ENCODE measurements at regions not wholly inside any gene's neighbourhood (a gene's known extent, or its start where the extent isn't known, plus 50 kb on each side); places are given as distances from the start of the nearest gene placed in this dataset.
"Not testable (repeated sequence)": the region's sequence is repeated elsewhere in the genome, so short reads cannot be mapped to it uniquely, and the experiment has no call there.

DNA sequence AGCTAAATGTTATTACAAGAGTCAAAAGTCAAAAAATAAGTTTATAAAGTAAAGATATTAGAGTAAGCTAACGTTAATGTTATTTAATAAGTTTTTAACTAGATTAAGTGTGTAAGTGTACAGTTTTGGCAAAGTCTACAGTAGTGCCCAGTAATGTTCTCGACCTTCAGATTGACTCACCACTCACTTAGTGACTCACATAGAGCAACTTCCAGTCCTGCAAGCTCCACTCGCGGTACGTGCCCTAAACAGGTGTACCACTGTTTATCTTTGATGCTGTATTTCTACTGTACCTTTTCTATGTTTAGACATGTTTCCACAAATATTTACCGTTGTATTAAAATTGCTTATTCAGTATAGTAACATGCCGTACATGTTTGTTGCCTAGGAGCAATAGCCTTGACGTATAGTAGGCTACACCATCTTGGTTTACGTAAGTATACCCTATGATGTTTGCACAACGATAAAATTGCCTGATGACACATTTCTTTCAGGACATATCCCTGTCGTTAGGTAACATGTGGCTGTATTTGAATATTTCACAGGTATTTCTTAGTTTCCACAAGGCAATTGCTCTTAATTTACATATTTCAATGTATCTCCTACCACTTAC lies 1641.9 kb upstream of the PIK3C3 start:
- DNase-seq (ENCODE audit: low read depth in 1 of 2, low spot score in 1 of 2): no peak

DNA sequence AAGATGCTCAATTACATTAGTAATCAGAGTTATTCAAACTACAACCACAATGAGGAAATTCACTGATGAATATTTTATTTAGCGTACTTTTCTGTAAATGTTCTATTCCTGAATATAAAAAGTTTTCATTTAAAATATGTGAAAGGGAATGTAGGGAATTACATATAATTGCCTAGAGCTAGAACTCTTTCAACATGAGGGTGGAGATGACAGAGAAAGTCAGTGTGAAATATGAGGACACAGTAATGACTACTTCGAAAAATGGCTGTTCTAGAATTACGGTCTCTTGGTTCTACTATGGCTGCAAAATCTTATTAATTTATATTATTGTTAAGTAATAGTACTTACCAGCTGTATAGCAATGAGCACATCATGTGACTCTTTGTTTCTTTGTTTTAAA lies 1647.4 kb upstream of the PIK3C3 start:
- no peak for DNase-seq (ENCODE audit: low read depth in 1 of 2, low spot score in 1 of 2)

DNA sequence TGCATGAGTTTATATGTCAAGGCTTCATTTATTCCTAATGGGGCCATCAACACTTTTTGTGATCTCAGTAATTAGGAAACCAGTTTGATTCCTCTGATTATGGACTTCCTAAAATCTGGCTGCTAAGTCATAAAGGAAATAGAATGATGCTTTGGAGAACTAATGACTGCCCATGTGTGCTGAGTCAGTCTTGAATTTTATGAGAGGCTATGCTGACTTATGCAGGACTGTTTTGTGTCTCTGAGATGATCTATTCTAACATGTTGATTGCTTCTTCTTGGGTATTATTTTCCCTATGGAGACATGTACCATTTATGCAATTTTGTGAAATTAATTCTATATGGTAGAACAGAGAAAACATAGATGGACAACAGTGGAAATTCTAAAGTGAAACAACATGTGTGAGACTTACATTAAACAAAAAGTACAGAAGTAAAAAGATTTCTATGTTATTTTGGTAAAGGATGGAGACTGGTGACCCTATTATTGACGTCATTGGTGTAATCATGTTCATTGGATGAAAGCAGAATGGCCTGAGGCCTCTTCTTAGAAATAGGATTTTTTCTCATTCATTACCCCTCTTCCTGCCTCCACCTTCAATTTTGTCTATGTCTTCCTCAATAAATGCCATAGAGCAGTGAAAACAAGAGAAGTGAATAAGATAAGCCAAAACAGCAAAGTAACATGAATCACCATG lies 1658.2 kb upstream of the PIK3C3 start:
- no peak for DNase-seq (ENCODE audit: low read depth in 1 of 2, low spot score in 1 of 2)

GRCh38 chr18:40292985-40293710 lies 1661.9 kb upstream of the PIK3C3 start:
- DNase-seq (ENCODE audit: low read depth in 1 of 2, low spot score in 1 of 2): no peak

- no peak for DNase-seq (ENCODE audit: low read depth in 1 of 2, low spot score in 1 of 2)
Observed at GRCh38 chr18:40283560-40283959, 1671.5 kb upstream of the PIK3C3 start.

- not testable (repeated sequence) for DNase-seq (ENCODE audit: low read depth in 1 of 2, low spot score in 1 of 2)
Observed at GRCh38 chr18:40281356-40281755, 1673.7 kb upstream of the PIK3C3 start.

DNA sequence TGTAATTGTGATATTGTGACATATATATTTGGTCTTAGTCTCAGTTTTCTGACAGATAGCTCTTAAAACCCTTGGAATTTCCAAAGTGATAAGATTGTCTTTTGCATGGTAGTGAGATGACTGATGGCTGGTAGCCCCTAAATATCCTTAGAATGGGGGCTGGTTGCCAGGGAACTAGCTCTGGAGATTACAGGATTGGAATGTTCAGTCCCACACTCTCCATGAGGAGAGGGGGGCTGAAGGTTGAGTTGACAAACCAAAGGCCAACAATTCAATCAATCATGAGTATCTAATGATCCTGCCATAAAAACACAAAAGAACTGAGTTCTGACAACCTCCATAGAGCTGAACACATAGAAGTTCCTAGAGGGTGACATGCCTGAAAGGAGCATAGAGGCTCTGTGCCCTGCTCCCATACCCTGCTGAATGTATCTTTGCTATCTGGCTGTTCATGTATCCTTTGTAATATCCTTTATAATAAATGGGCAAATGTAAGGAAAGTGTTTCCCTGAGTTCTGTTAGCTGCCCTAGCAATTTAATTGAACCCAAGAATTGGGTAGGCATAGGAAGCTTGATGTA lies 1680.3 kb upstream of the PIK3C3 start:
- DNase-seq (ENCODE audit: low read depth in 1 of 2, low spot score in 1 of 2): no peak

DNA sequence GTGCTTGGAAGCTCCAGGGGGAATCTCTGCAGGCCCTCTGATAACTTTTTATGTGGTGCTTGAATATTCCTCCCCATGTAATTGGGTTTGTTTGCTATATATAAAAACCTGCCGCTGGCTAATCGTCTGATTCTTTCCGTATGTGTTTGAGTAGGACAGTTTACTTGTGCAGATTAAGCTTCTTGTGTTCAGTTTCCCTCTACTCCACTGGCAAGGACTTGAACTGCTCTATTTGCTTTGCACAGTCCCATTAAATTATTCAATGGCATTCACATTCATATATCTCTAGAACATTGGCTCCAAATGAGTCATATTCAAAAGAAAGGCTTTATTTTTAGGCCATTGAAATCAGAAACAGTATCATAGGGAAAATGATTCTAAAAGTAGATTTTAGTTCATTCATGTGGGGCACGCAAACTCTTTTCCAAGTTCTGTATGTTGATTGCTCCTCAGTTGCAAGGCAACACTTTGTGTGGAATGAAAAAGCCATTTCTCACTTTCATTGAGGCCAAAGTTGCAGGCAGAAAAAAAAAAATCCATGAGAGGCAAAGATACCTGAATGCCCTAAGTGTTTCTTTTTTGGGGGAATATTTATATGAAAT lies 1682.3 kb upstream of the PIK3C3 start:
- no peak for DNase-seq (ENCODE audit: low read depth in 1 of 2, low spot score in 1 of 2)

- no peak for DNase-seq (ENCODE audit: low read depth in 1 of 2, low spot score in 1 of 2)
Observed at GRCh38 chr18:40259115-40259835, 1695.8 kb upstream of the PIK3C3 start.

- DNase-seq (ENCODE audit: low read depth in 1 of 2, low spot score in 1 of 2): no peak
Observed at GRCh38 chr18:40258311-40258710, 1696.7 kb upstream of the PIK3C3 start.

- DNase-seq (ENCODE audit: low read depth in 1 of 2, low spot score in 1 of 2): no peak
Observed at GRCh38 chr18:40250236-40250635, 1704.8 kb upstream of the PIK3C3 start.

- DNase-seq (ENCODE audit: low read depth in 1 of 2, low spot score in 1 of 2): no peak
Observed at GRCh38 chr18:40249390-40250080, 1705.5 kb upstream of the PIK3C3 start.

DNA sequence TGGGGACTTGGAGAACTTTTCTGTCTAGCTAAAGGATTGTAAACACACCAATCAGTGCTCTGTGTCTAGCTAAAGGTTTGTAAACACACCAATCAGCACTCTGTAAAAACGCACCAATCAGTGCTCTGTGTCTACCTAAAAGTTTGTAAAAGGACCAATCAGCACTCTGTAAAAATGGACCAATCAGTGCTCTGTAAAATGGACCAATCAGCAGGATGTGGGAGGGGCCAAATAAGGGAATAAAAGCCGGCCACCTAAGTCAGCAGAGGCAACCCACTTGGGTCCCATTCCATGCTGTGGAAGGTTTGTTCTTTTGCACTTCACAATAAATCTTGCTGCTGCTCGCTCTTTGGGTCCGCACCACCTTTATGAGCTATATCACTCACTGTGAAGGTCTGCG lies 1709.4 kb upstream of the PIK3C3 start:
- not testable (repeated sequence) for DNase-seq (ENCODE audit: low read depth in 1 of 2, low spot score in 1 of 2)

- DNase-seq (ENCODE audit: low read depth in 1 of 2, low spot score in 1 of 2): no peak
Observed at GRCh38 chr18:40243607-40244006, 1711.4 kb upstream of the PIK3C3 start.

DNA sequence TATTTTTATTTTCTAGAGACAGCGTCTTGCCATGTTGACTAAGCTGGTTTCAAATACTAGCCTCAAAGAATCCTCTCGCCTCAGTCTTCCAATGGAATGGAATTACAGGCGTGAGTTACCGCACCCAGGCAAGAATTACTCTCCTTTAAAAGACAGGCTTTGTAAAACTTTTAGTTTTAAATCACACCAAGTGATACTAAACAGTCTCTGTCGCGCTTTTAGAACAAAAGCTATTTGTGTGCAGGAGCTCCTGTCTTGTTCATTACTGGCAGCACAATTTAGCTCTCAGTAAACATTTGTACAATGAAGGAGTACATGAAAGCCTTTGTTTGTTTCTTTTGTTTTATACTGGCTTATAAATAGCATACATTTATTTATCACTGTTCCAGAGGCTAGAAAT lies 1719.2 kb upstream of the PIK3C3 start:
- no peak for DNase-seq (ENCODE audit: low read depth in 1 of 2, low spot score in 1 of 2)

DNA sequence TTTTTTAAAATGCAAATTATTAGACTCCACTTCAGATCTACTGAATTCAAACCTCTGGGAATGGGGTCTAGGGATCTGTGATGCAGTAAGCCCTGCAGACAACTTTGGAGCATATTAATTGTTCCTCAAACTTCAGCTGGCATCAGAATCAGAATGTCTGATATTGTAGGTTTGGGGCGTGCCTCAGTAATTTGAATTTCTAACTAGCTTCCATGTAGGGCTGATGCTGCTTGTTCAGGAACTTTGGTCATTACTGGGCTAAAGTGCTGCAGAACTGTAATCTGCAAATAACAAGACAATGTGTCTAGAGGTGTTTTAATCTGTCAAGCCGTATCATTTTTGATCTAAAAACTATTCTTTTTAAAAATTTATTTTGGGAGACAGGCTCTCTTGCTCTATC lies 1719.7 kb upstream of the PIK3C3 start:
- DNase-seq (ENCODE audit: low read depth in 1 of 2, low spot score in 1 of 2): no peak

DNA sequence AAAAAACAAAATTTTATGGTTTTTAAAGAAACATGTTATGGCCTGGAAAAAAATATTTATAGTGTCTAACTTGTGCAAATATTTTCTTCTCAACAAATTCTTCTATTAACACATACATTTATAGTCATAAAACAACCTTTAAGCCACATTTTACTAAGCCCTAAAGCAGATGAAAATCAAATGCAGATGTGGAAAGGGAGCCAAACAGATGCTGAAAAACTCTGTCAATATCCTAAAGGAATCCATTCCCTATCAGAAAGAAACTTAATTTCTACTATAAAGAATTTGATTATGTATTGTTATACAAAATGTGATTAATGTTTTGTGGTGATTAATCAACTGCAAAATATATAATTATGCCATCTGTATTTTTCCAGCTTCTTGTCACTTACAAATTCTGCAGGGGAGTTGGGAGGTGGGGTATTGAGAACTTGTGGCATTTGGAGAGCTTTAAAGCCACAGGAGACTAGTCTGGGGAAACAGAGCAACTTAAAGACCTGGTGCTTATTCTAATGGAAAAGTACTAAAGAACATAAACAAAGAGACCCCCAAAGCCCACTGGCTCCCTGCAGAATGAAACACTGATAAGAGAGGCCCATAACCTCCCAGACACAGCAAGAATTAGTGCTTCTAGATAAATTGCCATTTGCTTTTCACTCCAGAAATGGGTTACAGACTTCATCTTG lies 1721.0 kb upstream of the PIK3C3 start:
- no peak for DNase-seq (ENCODE audit: low read depth in 1 of 2, low spot score in 1 of 2)

- DNase-seq (ENCODE audit: low read depth in 1 of 2, low spot score in 1 of 2): no peak
Observed at GRCh38 chr18:40222776-40223175, 1732.3 kb upstream of the PIK3C3 start.

DNA sequence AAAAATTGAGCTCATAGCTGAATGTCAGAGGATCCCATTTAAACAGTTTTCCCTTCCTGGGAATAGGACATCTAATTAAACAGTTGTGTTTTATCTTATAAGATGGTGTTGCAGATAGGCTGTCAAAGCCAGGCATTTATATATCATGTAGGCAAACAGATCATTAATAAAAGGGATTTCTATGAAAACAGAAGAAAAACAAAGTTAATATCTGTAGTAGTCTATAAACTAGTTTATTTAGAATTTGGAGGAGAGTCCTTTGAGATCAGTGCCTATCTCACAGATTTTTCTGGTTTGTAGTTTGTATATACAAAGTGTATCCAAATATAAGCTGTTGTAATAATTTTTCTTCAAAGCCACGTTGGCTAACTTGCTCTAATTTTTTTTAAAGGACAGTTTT lies 1738.2 kb upstream of the PIK3C3 start:
- no peak for DNase-seq (ENCODE audit: low read depth in 1 of 2, low spot score in 1 of 2)

DNA sequence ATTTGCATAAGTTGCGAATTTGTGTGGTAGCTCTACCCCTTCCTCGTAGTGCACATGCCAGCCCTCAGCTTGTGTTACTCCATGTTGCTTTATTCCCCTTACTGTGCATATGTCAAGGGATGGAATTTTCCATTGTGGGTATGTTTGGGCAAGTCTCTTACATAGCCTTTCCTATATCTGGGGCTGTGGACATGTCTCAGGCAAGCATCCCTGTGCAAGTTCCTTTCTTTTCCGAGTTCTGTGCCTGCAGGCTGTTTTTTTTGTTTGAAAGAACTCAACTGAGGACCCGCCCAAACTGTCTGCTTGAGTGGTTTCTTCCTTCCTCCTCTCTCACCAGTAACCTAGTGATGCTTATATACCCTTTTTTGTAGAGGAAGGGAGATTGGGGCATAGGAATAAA lies 1739.1 kb upstream of the PIK3C3 start:
- DNase-seq (ENCODE audit: low read depth in 1 of 2, low spot score in 1 of 2): no peak

All from stimulated activated CD4-positive, alpha-beta T cell treated with anti-CD3 and anti-CD28 coated beads, Interleukin-15, amount 100 ng/mL, for 1 hour (primary cell).